Transverse colon (tissue), 4 donors: ENCODE measurements at regions not wholly inside any gene's neighbourhood (a gene's known extent, or its start where the extent isn't known, plus 50 kb on each side); places are given as distances from the start of the nearest gene placed in this dataset.
A peak's percentile ranks its signal among the peaks of the same experiment; 100 is the strongest.
"Not testable (repeated sequence)": the region's sequence is repeated elsewhere in the genome, so short reads cannot be mapped to it uniquely, and the experiment has no call there.

Source experiments
- DNase-seq: peaks from one replicate; pipeline ENCODE4 v3.0.0-alpha.2; 2019
- H3K27ac ChIP-seq, 4 donors: fragments of 200-600 bp; sonication (generic); 2 replicates each; pipeline ENCODE4 v1.5.1; 2016 to 2018; ENCODE audit warnings: inconsistent platforms in 4 of 4
- H3K27me3 ChIP-seq: fragments of 200-600 bp; sonication (generic); 2 replicates; pipeline ENCODE4 v1.5.1; 2017; ENCODE audit warnings: inconsistent platforms
- H3K36me3 ChIP-seq, 4 donors: fragments of 200-600 bp; sonication (generic); 2 replicates each; pipeline ENCODE4 v1.5.1; 2017 to 2019; ENCODE audit warnings: inconsistent platforms in 4 of 4
- H3K4me1 ChIP-seq, 4 donors: fragments of 200-600 bp; sonication (generic); 2 replicates each; pipeline ENCODE4 v1.5.1; 2017 to 2020; ENCODE audit warnings: inconsistent platforms in 4 of 4
- H3K4me3 ChIP-seq, 4 donors: fragments of 200-600 bp; sonication (generic); 1 replicate in 1 of 4; 2 replicates in 3 of 4; pipeline versions ENCODE4 v1.5.1 to v1.6.1; 2017 to 2019; ENCODE audit warnings: inconsistent platforms in 4 of 4
- H3K9me3 ChIP-seq, 2 donors: fragments of 200-600 bp; sonication (generic); 2 replicates each; pipeline ENCODE4 v1.5.1; 2017 to 2019; ENCODE audit warnings: inconsistent platforms in 2 of 2
- EP300 ChIP-seq: sonication (generic); formaldehyde crosslinking; IDR thresholded peaks from one replicate; pipeline ENCODE4 v1.6.1; 2017; ENCODE audit warnings: antibody characterized with exemption, low read depth
- POLR2A ChIP-seq: fragments of 450-650 bp; IDR thresholded peaks from one replicate; pipeline ENCODE4 v1.6.1; 2016; ENCODE audit warnings: antibody characterized with exemption, mild to moderate bottlenecking, moderate library complexity
- POLR2AphosphoS5 ChIP-seq, 3 donors: sonication (generic); formaldehyde crosslinking; IDR thresholded peaks; one replicate each; pipeline ENCODE4 v1.6.1; 2016; ENCODE audit warnings: antibody characterized with exemption in 3 of 3
- WGBS, 2 donors: methylation state at CpG; one replicate each; pipeline ENCODE4 v1.1.5; 2018; ENCODE audit warnings: low coverage in 1 of 2; 5-methylcytosine and 5-hydroxymethylcytosine counted together
- in situ Hi-C, 4 donors: fragments of 200-750 bp; cut with MboI; loops; one replicate each; pipeline versions ENCODE4 v1.15.0 to v1.15.1; 2017; ENCODE audit warnings: low sequenced_read_pairs in 3 of 4, low pct_ligation_motif_present in 1 of 4, low pct_unique_long_range_greater_than_20kb in 1 of 4
- intact Hi-C: fragments of 100-400 bp; cut with DNase I; formaldehyde crosslinking; loops from one replicate; pipeline ENCODE4 v1.15.1; 2023; ENCODE audit warnings: low total_unique reads
- TF ChIP-seq, protein P1 (sequence below), 5 experiments: fragments of 200-600 bp in 3 of 5; fragments of 450-650 bp in 2 of 5; sonication (generic) in 3 of 5; IDR thresholded peaks; 1 replicate in 2 of 5; 2 replicates in 3 of 5; pipeline ENCODE4 v1.5.1; 2016 to 2017; ENCODE audit warnings: antibody characterized with exemption in 5 of 5, inconsistent platforms in 3 of 5, mild to moderate bottlenecking in 2 of 5, moderate library complexity in 1 of 5

DNA sequence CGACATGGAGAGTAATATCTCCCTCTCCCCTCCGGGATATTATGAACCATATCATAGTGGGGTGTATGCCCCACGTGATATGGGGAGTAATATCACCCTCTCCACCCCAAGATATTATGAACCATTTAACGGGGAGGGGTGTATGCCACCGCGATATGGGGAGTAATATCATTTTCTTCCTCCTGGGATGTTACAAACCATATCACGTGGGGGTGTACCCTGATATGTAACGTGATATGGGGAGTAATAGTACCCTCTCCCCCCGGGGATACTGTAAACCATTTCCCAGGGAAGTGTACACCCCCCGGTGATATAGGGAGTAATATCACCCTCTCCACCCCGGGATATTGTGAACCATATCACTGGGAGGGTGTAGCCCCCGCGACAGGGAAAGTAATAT is 62.1 kb downstream of the ERICH4 start:
- peaks cover 7% of the 10 kb centered on the region for H3K27me3 ChIP-seq
- TF ChIP-seq, protein P1, sequence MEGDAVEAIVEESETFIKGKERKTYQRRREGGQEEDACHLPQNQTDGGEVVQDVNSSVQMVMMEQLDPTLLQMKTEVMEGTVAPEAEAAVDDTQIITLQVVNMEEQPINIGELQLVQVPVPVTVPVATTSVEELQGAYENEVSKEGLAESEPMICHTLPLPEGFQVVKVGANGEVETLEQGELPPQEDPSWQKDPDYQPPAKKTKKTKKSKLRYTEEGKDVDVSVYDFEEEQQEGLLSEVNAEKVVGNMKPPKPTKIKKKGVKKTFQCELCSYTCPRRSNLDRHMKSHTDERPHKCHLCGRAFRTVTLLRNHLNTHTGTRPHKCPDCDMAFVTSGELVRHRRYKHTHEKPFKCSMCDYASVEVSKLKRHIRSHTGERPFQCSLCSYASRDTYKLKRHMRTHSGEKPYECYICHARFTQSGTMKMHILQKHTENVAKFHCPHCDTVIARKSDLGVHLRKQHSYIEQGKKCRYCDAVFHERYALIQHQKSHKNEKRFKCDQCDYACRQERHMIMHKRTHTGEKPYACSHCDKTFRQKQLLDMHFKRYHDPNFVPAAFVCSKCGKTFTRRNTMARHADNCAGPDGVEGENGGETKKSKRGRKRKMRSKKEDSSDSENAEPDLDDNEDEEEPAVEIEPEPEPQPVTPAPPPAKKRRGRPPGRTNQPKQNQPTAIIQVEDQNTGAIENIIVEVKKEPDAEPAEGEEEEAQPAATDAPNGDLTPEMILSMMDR (IDR thresholded peaks at IDR 0.05) = no peak
- TF ChIP-seq EP300 (no peak), POLR2A (no peak), POLR2AphosphoS5 (IDR thresholded peaks at IDR 0.05) (no peak)
- intact Hi-C loops = no loop called here
- no peak overlapping the region for H3K4me3 ChIP-seq
- H3K36me3 ChIP-seq = no peaks in the 10 kb centered on the region
- 67 to 82% methylated on average over 3 to 13 of the region's 13 CpGs for WGBS, 2 donors
- H3K4me1 ChIP-seq = no peaks in the 10 kb centered on the region
- in situ Hi-C loops = no loop called here
- DNase-seq = no peak
- H3K27ac ChIP-seq = no peak overlapping the region
- no peaks in the 10 kb centered on the region for H3K9me3 ChIP-seq

GRCh38 chr19:41510484-41510883 is 65.5 kb upstream of the CEACAM21 start:
- Histone ChIP-seq H3K4me3 (no peak overlapping the region), H3K27ac (no peak overlapping the region), H3K27me3 (peaks cover 7% of the 10 kb centered on the region), H3K9me3 (no peaks in the 10 kb centered on the region), H3K4me1 (no peaks in the 10 kb centered on the region), H3K36me3 (no peaks in the 10 kb centered on the region)
- in situ Hi-C loops (no loop called here), intact Hi-C loops (no loop called here)
- TF ChIP-seq, protein P1 (IDR thresholded peaks at IDR 0.05) = no peak
- no peak for TF ChIP-seq POLR2A
- no peak for TF ChIP-seq EP300
- TF ChIP-seq POLR2AphosphoS5 (IDR thresholded peaks at IDR 0.05) = no peak
- no peak for DNase-seq
- 84 to 87% methylated on average over 4 to 12 of the region's 12 CpGs for WGBS, 2 donors

GRCh38 chr19:41511628-41512027 is 64.3 kb upstream of the CEACAM21 start:
- intact Hi-C loops = no loop called here
- DNase-seq = no peak
- in situ Hi-C loops = no loop called here
- Histone ChIP-seq H3K27ac (no peak overlapping the region), H3K4me3 (no peak overlapping the region), H3K4me1 (no peaks in the 10 kb centered on the region), H3K27me3 (peaks cover 16% of the 10 kb centered on the region), H3K9me3 (no peaks in the 10 kb centered on the region), H3K36me3 (no peaks in the 10 kb centered on the region)
- WGBS, 2 donors = 69 to 72% methylated on average over 3 to 8 of the region's 8 CpGs
- TF ChIP-seq, protein P1 (IDR thresholded peaks at IDR 0.05) = no peak

DNA sequence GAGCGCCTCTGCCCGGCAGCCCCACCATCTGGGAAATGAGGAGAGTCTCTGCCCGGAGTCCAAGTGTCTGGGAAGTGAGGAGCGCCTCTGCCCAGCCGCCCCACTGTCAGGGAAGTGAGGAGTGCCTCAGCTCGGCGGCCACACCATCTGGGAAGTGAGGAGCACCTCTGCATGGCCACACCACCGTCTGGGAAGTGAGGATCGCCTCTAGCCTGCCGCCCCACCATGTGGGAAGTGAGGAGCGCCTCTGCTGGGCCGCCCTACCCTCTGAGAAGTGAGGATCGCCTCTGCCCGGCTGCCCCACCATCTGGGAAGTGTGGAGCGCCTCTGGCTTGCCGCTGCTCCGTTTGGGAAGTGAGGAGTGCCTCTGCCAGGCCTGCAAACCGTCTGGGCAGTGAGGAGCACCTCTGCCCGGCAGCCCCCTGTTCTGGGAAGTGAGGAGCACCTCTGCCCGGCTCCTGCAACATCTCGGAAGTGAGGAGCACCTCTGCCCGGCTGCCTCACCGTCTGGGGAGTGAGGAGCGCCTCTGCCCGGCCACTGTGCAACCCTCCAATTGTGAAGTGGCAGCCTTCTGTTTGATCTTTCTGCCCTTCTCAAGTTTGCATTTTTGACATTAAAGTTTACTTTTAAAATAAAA is 60.8 kb upstream of the CEACAM21 start:
- intact Hi-C loops = no loop called here
- in situ Hi-C loops = no loop called here

GRCh38 chr19:41516292-41517171 is 59.4 kb upstream of the CEACAM21 start:
- WGBS, 2 donors = 48 to 51% methylated on average over 13 to 19 of the region's 19 CpGs
- peak; percentile 39 for DNase-seq
- H3K9me3 ChIP-seq, H3K4me3 ChIP-seq, H3K4me1 ChIP-seq, in situ Hi-C loops, H3K36me3 ChIP-seq, intact Hi-C loops, H3K27ac ChIP-seq: not testable (repeated sequence)
- H3K27me3 ChIP-seq = peaks cover 49% of the 10 kb centered on the region

More for the DNA sequence above, 60.8 kb upstream of the CEACAM21 start:
- no peaks in the 10 kb centered on the region for H3K36me3 ChIP-seq
- H3K9me3 ChIP-seq = no peaks in the 10 kb centered on the region
- WGBS, 2 donors = 74 to 79% methylated on average over 9 to 25 of the region's 25 CpGs
- H3K27me3 ChIP-seq = peaks cover 35% of the 10 kb centered on the region
- no peaks in the 10 kb centered on the region for H3K4me1 ChIP-seq
- H3K27ac ChIP-seq = no peak overlapping the region
- no peak for DNase-seq
- TF ChIP-seq POLR2AphosphoS5 (IDR thresholded peaks at IDR 0.05) (no peak), POLR2A (no peak), EP300 (no peak)
- TF ChIP-seq, protein P1 (IDR thresholded peaks at IDR 0.05) = no peak
- no peak overlapping the region for H3K4me3 ChIP-seq
